GM12872 (cell line): ENCODE measurements at regions not wholly inside any gene's neighbourhood (a gene's known extent, or its start where the extent isn't known, plus 50 kb on each side); places are given as distances from the start of the nearest gene placed in this dataset.

Source experiments
- CTCF ChIP-seq: IDR thresholded peaks from 3 replicates; pipeline ENCODE4 v1.5.1; 2011; ENCODE audit warnings: low read depth, mild to moderate bottlenecking, low read length, moderate library complexity; ENCODE audit not compliant: insufficient read depth

GRCh38 chr4:20044966-20045365, 206.7 kb upstream of the SLIT2 start:
- no peak for TF ChIP-seq CTCF

- TF ChIP-seq CTCF, result no peak
Observed at GRCh38 chr4:20044502-20044911, 207.2 kb upstream of the SLIT2 start.

- no peak for TF ChIP-seq CTCF
Observed at GRCh38 chr4:20043991-20044390, 207.7 kb upstream of the SLIT2 start.

GRCh38 chr4:20042769-20043168, 208.9 kb upstream of the SLIT2 start:
- no peak for TF ChIP-seq CTCF

- TF ChIP-seq CTCF, result no peak
Observed at GRCh38 chr4:20041839-20042407, 209.8 kb upstream of the SLIT2 start.

GRCh38 chr4:20037745-20038144, 214.0 kb upstream of the SLIT2 start:
- TF ChIP-seq CTCF, result no peak

- TF ChIP-seq CTCF, result no peak
Observed at GRCh38 chr4:20030108-20030507, 221.6 kb upstream of the SLIT2 start.
